ENCODE measurements at regions not wholly inside any gene's neighbourhood (a gene's known extent, or its start where the extent isn't known, plus 50 kb on each side); places are given as distances from the start of the nearest gene placed in this dataset.

DNA sequence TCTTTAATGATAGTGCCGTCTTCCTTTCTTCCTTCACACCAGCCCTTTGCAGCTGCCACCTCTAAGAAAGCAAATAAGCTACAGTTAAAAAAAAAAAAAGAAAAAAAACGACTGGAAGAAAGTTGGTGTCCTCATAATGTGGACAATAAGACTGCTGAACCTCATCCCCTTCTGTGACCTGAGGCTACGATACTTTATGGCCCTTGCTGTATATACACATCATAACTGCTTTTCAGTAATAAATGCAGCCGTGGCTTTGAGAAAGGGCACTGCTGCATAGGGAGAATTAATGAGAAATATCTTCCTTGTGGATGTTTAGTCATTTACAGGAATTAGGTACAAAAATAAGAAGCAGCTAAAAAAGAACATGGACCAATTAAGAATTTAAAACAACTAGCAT lies 333.8 kb upstream of the ADGRL2 start:
- Histone ChIP-seq H3K4me3 (no peak overlapping the region), H3K4me1 (no peaks in the 10 kb centered on the region), H3K9me3 (no peaks in the 10 kb centered on the region), H3K27me3 (no peaks in the 10 kb centered on the region), H3K27ac (no peak overlapping the region), H3K36me3 (no peaks in the 10 kb centered on the region)
- no peak for DNase-seq
- TF ChIP-seq, protein P1, sequence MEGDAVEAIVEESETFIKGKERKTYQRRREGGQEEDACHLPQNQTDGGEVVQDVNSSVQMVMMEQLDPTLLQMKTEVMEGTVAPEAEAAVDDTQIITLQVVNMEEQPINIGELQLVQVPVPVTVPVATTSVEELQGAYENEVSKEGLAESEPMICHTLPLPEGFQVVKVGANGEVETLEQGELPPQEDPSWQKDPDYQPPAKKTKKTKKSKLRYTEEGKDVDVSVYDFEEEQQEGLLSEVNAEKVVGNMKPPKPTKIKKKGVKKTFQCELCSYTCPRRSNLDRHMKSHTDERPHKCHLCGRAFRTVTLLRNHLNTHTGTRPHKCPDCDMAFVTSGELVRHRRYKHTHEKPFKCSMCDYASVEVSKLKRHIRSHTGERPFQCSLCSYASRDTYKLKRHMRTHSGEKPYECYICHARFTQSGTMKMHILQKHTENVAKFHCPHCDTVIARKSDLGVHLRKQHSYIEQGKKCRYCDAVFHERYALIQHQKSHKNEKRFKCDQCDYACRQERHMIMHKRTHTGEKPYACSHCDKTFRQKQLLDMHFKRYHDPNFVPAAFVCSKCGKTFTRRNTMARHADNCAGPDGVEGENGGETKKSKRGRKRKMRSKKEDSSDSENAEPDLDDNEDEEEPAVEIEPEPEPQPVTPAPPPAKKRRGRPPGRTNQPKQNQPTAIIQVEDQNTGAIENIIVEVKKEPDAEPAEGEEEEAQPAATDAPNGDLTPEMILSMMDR (IDR thresholded peaks at IDR 0.05) = no peak
- intact Hi-C loops (cut with DNase I) = no loop called here
- 79 to 88% methylated on average over 4 of the region's 4 CpGs for WGBS, 2 donors

DNA sequence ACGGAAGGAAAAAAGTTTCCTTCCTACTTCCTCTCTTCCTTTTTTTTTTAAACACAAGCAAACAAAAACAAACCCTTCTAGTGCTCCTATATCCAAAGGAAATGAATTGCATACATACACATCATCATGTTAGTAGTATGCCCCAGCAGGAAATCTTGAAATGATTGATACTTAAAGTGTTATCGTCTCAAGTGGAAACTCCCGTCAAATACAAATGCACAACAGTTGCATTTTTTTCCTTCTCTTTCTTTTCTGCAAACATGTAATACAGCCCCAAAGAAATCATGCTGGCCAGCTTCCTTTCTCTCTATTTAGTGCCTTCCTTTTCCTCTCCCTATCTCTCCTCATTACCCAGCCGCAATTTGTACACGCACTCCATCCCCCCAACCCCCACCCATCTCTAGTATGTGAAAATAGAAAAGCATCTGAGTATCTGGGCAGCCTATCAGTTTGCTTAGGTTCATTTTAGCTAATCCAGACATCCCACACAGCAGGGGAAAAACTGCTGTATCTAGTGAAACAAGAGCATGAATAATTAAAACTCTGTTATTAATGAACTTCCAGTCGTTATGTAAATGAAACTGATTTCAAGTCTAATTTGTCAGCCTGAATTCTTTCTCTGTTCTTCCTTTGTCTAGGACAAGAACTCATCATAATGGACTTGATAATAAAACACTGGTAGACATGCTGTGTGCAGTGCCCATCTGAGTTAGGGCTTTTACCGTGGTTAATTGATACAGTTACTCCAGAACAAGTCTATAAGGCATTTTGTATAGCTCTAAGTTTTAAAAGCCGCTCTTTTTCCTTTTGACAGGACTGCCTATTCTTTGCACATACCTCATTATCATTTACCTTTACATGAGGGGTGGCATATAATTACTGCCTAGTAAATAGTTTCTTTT lies 336.5 kb upstream of the ADGRL2 start:
- Histone ChIP-seq H3K4me1 (no peaks in the 10 kb centered on the region), H3K27me3 (no peaks in the 10 kb centered on the region), H3K27ac (no peak overlapping the region), H3K36me3 (no peaks in the 10 kb centered on the region), H3K4me3 (no peak overlapping the region), H3K9me3 (no peaks in the 10 kb centered on the region)
- no peak for DNase-seq
- TF ChIP-seq, protein P1 (IDR thresholded peaks at IDR 0.05) = no peak
- TF ChIP-seq POLR2A (IDR thresholded peaks at IDR 0.05) = no peak
- WGBS, 2 donors = 65 to 67% methylated on average over 8 of the region's 8 CpGs
- intact Hi-C loops (cut with DNase I) = no loop called here

DNA sequence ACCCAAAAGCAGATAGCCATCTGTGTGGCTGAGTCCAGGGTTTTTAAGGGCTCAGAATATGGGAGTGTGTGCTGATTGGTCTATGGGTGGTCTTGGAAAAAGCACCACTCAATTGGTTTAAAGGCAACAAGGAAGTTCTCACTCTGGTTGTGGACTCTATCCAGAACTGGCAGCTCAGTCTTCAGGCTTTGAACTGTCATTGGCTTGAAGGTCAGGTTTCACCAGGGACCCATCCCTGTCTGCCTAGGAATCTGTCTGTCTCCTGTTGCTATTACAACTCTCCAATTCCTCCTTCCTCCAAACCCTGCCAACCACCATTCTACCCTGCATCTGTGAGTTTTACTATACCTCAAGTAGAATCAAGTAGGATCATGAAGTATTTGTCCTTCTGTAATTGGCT lies 341.7 kb upstream of the ADGRL2 start:
- Histone ChIP-seq H3K27ac (no peak overlapping the region), H3K27me3 (no peaks in the 10 kb centered on the region), H3K36me3 (no peaks in the 10 kb centered on the region), H3K4me1 (peaks cover 0 to 1% (median 0%) of the 10 kb centered on the region in 3 donors), H3K9me3 (no peaks in the 10 kb centered on the region), H3K4me3 (no peak overlapping the region)
- no peak for DNase-seq
- intact Hi-C loops (cut with DNase I) = no loop called here
- TF ChIP-seq, protein P1 (IDR thresholded peaks at IDR 0.05) = no peak
- TF ChIP-seq POLR2A (IDR thresholded peaks at IDR 0.05) = no peak

DNA sequence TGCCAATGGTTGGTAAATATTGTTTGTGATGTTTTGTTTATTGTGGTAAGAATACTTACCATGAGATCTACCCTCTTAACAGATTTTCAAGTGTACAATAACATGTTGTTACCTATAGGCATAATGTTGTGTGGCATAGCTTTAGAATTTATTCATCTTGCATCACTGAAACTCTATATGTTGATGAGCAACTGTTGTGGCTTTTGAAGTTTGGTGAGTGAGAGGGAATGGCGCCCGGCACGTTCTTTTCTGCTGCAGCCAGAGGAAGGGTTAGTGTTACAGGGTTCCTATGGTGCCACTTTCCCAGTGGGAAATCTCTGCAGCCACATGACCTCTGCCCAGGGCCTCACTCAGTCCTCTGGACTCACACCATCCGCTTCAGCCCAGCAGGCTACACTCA lies 342.5 kb upstream of the ADGRL2 start:
- intact Hi-C loops (cut with DNase I) = no loop called here
- Histone ChIP-seq H3K4me1 (peaks cover 0 to 10% (median 0%) of the 10 kb centered on the region in 3 donors), H3K27ac (no peak overlapping the region), H3K27me3 (no peaks in the 10 kb centered on the region), H3K36me3 (no peaks in the 10 kb centered on the region), H3K4me3 (no peak overlapping the region), H3K9me3 (no peaks in the 10 kb centered on the region)
- no peak for DNase-seq
- WGBS, 2 donors = 70 to 90% methylated on average over 3 to 4 of the region's 4 CpGs
- TF ChIP-seq POLR2A (IDR thresholded peaks at IDR 0.05) = no peak
- TF ChIP-seq, protein P1 (IDR thresholded peaks at IDR 0.05) = no peak

DNA sequence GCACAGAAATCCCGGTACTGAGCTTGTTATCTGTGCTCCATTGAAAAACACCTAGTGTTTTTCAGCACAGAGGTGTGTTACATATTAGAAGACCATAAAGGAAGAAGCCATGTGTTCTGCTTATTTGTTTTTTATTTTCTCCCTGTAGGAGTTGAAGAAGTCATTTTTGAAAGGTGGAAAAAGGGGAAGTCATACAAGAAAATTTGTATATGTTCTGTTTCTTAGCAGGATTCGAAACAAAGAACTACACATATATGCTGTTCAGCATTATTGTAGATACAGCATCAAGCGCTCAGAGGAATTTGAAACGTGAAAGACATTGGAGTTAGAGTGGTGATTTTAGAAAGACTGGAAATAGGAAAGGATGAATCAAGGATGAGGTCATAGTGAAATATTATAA lies 345.3 kb upstream of the ADGRL2 start:
- WGBS, 2 donors = 73 to 81% methylated on average over 4 of the region's 4 CpGs
- H3K4me3 ChIP-seq = no peak overlapping the region
- H3K27ac ChIP-seq = no peak overlapping the region
- peaks cover 0 to 16% (median 0%) of the 10 kb centered on the region in 3 donors for H3K4me1 ChIP-seq
- H3K27me3 ChIP-seq = no peaks in the 10 kb centered on the region
- TF ChIP-seq, protein P1 (IDR thresholded peaks at IDR 0.05) = no peak
- TF ChIP-seq POLR2A (IDR thresholded peaks at IDR 0.05) = no peak
- intact Hi-C loops (cut with DNase I) = no loop called here
- no peak for DNase-seq
- no peaks in the 10 kb centered on the region for H3K36me3 ChIP-seq
- no peaks in the 10 kb centered on the region for H3K9me3 ChIP-seq
